ENCODE measurements at regions not wholly inside any gene's neighbourhood (a gene's known extent, or its start where the extent isn't known, plus 50 kb on each side); places are given as distances from the start of the nearest gene placed in this dataset.

- peaks cover 2 to 11% (median 6%) of the 10 kb centered on the region in 4 donors for H3K9me3 ChIP-seq (ENCODE audit: control insufficient read depth in 4 of 4, low read length in 3 of 4)
- H3K4me3 ChIP-seq (ENCODE audit: low read depth in 1 of 3, low read length in 3 of 3): no peak overlapping the region
- peaks cover 0 to 2% (median 0%) of the 10 kb centered on the region in 4 donors for H3K27me3 ChIP-seq (ENCODE audit: control insufficient read depth in 4 of 4, insufficient read depth in 4 of 4, low read length in 3 of 4)
- no peak overlapping the region for H3K9ac ChIP-seq (ENCODE audit: low read depth in 1 of 2, low read length in 2 of 2)
- no peak for TF ChIP-seq YY1 (IDR thresholded peaks at IDR 0.05)
- TF ChIP-seq JUND (IDR thresholded peaks at IDR 0.05): no peak
- TF ChIP-seq SP1 (IDR thresholded peaks at IDR 0.05): no peak
- no peak for TF ChIP-seq ZBTB33 (IDR thresholded peaks at IDR 0.05)
- TF ChIP-seq, protein P1, sequence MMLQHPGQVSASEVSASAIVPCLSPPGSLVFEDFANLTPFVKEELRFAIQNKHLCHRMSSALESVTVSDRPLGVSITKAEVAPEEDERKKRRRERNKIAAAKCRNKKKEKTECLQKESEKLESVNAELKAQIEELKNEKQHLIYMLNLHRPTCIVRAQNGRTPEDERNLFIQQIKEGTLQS (IDR thresholded peaks at IDR 0.05): no peak
- H3K27ac ChIP-seq (ENCODE audit: low read depth in 1 of 2, low read length in 2 of 2): no peak overlapping the region
- DNase-seq (ENCODE audit: low spot score): no peak
- no peaks in the 10 kb centered on the region for H3K4me1 ChIP-seq (ENCODE audit: control insufficient read depth in 4 of 4, insufficient read depth in 4 of 4, low read length in 3 of 4)
- H3K36me3 ChIP-seq (ENCODE audit: control insufficient read depth in 4 of 4, insufficient read depth in 3 of 4, low read depth in 1 of 4, low read length in 3 of 4): no peaks in the 10 kb centered on the region
These were observed 339.2 kb downstream of the NXPE2 start for GRCh38 chr11:115017529-115017928.

- no peak for DNase-seq (ENCODE audit: low spot score)
- Histone ChIP-seq H3K4me1 (ENCODE audit: control insufficient read depth in 4 of 4, insufficient read depth in 4 of 4, low read length in 3 of 4) (no peaks in the 10 kb centered on the region), H3K27me3 (ENCODE audit: control insufficient read depth in 4 of 4, insufficient read depth in 4 of 4, low read length in 3 of 4) (no peaks in the 10 kb centered on the region), H3K27ac (ENCODE audit: low read depth in 1 of 2, low read length in 2 of 2) (no peak overlapping the region), H3K9ac (ENCODE audit: low read depth in 1 of 2, low read length in 2 of 2) (no peak overlapping the region), H3K9me3 (ENCODE audit: control insufficient read depth in 4 of 4, low read length in 3 of 4) (no peaks in the 10 kb centered on the region), H3K36me3 (ENCODE audit: control insufficient read depth in 4 of 4, insufficient read depth in 3 of 4, low read depth in 1 of 4, low read length in 3 of 4) (no peaks in the 10 kb centered on the region), H3K4me3 (ENCODE audit: low read depth in 1 of 3, low read length in 3 of 3) (no peak overlapping the region)
- no peak for TF ChIP-seq JUND (IDR thresholded peaks at IDR 0.05)
- no peak for TF ChIP-seq NR2F2 (IDR thresholded peaks at IDR 0.05)
- no peak for TF ChIP-seq YY1 (IDR thresholded peaks at IDR 0.05)
- no peak for TF ChIP-seq HNF4A (conservative IDR thresholded peaks at IDR 0.05)
- no peak for TF ChIP-seq SP1 (IDR thresholded peaks at IDR 0.05)
- no peak for TF ChIP-seq TAF1 (conservative IDR thresholded peaks at IDR 0.05)
- no peak for TF ChIP-seq FOXA1 (IDR thresholded peaks at IDR 0.05)
These were observed 351.8 kb downstream of the NXPE2 start for GRCh38 chr11:115030166-115030565.

DNA sequence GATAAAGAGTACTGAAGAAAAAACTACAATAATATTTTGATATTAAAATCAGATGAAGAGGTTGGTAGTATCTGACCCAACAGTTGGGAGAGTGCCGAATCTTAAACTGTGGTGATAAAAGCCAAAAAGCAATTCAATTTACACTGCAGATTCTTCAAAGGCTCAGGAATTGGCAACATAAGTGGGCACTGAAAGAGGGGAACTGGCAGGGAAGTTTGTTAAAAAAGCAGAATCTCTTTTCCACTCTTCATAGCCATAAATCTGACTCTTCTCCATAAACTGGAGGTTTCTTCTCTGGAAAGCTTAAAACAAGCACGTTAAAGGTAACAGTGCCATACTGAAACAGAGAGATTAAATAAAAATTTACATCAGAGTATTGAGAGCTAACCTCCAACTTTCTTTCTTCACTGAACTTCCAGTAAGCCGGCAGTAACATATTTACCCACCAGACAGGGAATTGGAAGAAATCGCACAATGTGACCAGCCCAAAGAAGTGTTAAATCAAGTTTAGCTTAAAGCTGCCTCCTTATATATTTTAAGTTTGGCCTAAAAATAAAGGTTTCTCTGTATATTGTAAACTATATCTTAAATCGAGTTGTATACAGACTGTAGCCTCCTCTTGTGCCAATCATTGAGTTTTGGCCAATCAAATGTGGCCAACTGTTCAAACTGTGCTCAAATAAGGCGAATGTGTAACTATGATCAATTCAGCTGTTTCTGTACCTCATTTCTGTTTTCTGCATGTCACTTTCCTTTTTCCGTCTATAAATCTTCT is 358.3 kb downstream of the NXPE2 start:
- Histone ChIP-seq H3K9ac (ENCODE audit: low read depth in 1 of 2, low read length in 2 of 2) (no peak overlapping the region), H3K36me3 (ENCODE audit: control insufficient read depth in 4 of 4, insufficient read depth in 3 of 4, low read depth in 1 of 4, low read length in 3 of 4) (no peaks in the 10 kb centered on the region), H3K27ac (ENCODE audit: low read depth in 1 of 2, low read length in 2 of 2) (no peak overlapping the region), H3K9me3 (ENCODE audit: control insufficient read depth in 4 of 4, low read length in 3 of 4) (no peaks in the 10 kb centered on the region), H3K4me1 (ENCODE audit: control insufficient read depth in 4 of 4, insufficient read depth in 4 of 4, low read length in 3 of 4) (no peaks in the 10 kb centered on the region), H3K27me3 (ENCODE audit: control insufficient read depth in 4 of 4, insufficient read depth in 4 of 4, low read length in 3 of 4) (no peaks in the 10 kb centered on the region), H3K4me3 (ENCODE audit: low read depth in 1 of 3, low read length in 3 of 3) (no peak overlapping the region)
- 80% methylated on average over 7 of the region's 7 CpGs for WGBS
- TF ChIP-seq SP1 (IDR thresholded peaks at IDR 0.05) (no peak), RXRA (IDR thresholded peaks at IDR 0.05) (no peak), FOXA2 (IDR thresholded peaks at IDR 0.05) (no peak), HNF4A (conservative IDR thresholded peaks at IDR 0.05) (no peak), HNF4G (IDR thresholded peaks at IDR 0.05) (no peak), GABPA (IDR thresholded peaks at IDR 0.05 in 1 of 2, conservative IDR thresholded peaks at IDR 0.05 in 1 of 2) (no peak), TAF1 (conservative IDR thresholded peaks at IDR 0.05) (no peak)
- no peak for DNase-seq (ENCODE audit: low spot score)
